ENCODE measurements at regions not wholly inside any gene's neighbourhood (a gene's known extent, or its start where the extent isn't known, plus 50 kb on each side); places are given as distances from the start of the nearest gene placed in this dataset.

DNA sequence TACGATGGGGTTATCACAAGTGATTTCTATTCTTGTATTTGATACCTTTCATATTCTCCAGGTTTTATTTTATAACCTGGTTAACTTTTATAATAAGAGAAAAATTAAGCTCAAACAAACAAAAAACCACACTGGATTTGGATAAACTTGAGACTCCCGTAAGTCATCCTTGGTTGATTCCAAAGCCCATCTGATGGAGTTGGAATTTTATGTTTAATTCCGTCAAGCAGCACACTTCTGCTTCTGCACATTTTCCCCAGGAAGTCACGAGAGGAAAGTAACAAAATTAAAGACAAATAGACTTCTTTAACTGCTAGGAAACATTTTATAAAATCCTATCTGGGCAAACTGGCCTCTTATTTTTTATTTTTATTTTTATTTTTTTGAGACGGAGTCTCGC is 207.9 kb downstream of the NXNL2 start:
- H4K20me1 ChIP-seq (ENCODE audit: control insufficient read depth, insufficient read depth) = no peaks in the 10 kb centered on the region

More for the DNA sequence above, 207.9 kb downstream of the NXNL2 start:
- POLR2A ChIA-PET = no interaction called here
- WGBS (ENCODE audit: insufficient coverage, insufficient replicate concordance, low lambda C conversion rate, missing lambda C conversion rate) = 41% methylated on average over 6 of the region's 6 CpGs
- no peak for TF ChIP-seq NR2C2 (IDR thresholded peaks at IDR 0.05; ENCODE audit: borderline replicate concordance, control insufficient read depth, insufficient read length, low read depth)
- no peak for TF ChIP-seq POLR2A (IDR thresholded peaks at IDR 0.05; ENCODE audit: low read depth, low read length)
- no peak for TF ChIP-seq RFX5 (IDR thresholded peaks at IDR 0.05; ENCODE audit: low read depth, low read length)
- TF ChIP-seq IRF5 (IDR thresholded peaks at IDR 0.05; ENCODE audit: borderline replicate concordance) = no peak
- TF ChIP-seq CBX5 (IDR thresholded peaks at IDR 0.05; ENCODE audit: low read depth) = no peak
- no peak for TF ChIP-seq SP1 (IDR thresholded peaks at IDR 0.05; ENCODE audit: low read depth, low read length)
- no peak for TF ChIP-seq CEBPZ (IDR thresholded peaks at IDR 0.05; ENCODE audit: low read depth, low read length)
- TF ChIP-seq MEF2B (IDR thresholded peaks at IDR 0.05; ENCODE audit: partially characterized antibody, poor library complexity, severe bottlenecking) = no peak
- no peak for TF ChIP-seq MXI1 (IDR thresholded peaks at IDR 0.05; ENCODE audit: low read depth, low read length)
- TF ChIP-seq MYB (IDR thresholded peaks at IDR 0.05; ENCODE audit: borderline replicate concordance, low read depth, low read length) = no peak
- no peak for TF ChIP-seq YY1 (IDR thresholded peaks at IDR 0.05; ENCODE audit: low read depth, low read length)
- no peak for TF ChIP-seq CHD2 (IDR thresholded peaks at IDR 0.05; ENCODE audit: borderline replicate concordance, low read depth, low read length)
- no peak overlapping the region for H3K27ac ChIP-seq (ENCODE audit: control insufficient read depth, insufficient read depth)
- CTCF ChIA-PET = no interaction called here
- no peak overlapping the region for H3K9ac ChIP-seq (ENCODE audit: control insufficient read depth, insufficient read depth, low read length)
- intact Hi-C loops (cut with micrococcal nuclease; ENCODE audit: unreplicated experiment) (loop anchor here (5.0 kb wide), 1 partner anchor 151 kb away; no protein-coding TSS in a partner anchor), in situ Hi-C loops (cut with MboI) (loop anchor here (10.0 kb wide), 1 partner anchor 148 kb away; no protein-coding TSS in a partner anchor)
- peaks cover 0 to 1% of the 10 kb centered on the region in 2 experiments; a peak in 3 of 4 replicates for H3K27me3 ChIP-seq (replicated peaks in 1 of 2; ENCODE audit: control insufficient read depth in 2 of 2, insufficient read depth in 2 of 2, low read length in 1 of 2)
- DNase-seq (ENCODE audit: low read depth, low spot score) = no peak
- H3K9me3 ChIP-seq (replicated peaks; ENCODE audit: control insufficient read depth, insufficient read depth, low read length) = no peaks in the 10 kb centered on the region
- no peaks in the 10 kb centered on the region for H3K4me1 ChIP-seq (ENCODE audit: control insufficient read depth, insufficient read depth, low read length)
- H3K4me3 ChIP-seq = no peak overlapping the region
- ATAC-seq = no peak
- H3K79me2 ChIP-seq (ENCODE audit: control insufficient read depth, insufficient read depth, low read length) = no peaks in the 10 kb centered on the region
- SMC1A ChIA-PET (ENCODE audit: uncharacterized antibody, unreplicated experiment) = no interaction called here
- RAD21 ChIA-PET (ENCODE audit: unreplicated experiment) = no interaction called here
- H3K36me3 ChIP-seq (ENCODE audit: control insufficient read depth in 2 of 2, insufficient read depth in 2 of 2, low read length in 1 of 2) = no peaks in the 10 kb centered on the region
- no TSS peak for BruUV-seq (replicated peaks)
- no peak for FAIRE-seq
- no peak overlapping the region for H3K4me2 ChIP-seq (ENCODE audit: control insufficient read depth, insufficient read depth)
- H2AFZ ChIP-seq (ENCODE audit: control insufficient read depth, low read depth, low read length) = no peak overlapping the region
